ENCODE measurements at regions not wholly inside any gene's neighbourhood (a gene's known extent, or its start where the extent isn't known, plus 50 kb on each side); places are given as distances from the start of the nearest gene placed in this dataset.

GRCh38 chr2:215743066-215743465 is 270.3 kb downstream of the MREG start:
- TF ChIP-seq CTCF (IDR thresholded peaks at IDR 0.05) (no peak), RFX5 (IDR thresholded peaks at IDR 0.05; ENCODE audit: low read length) (no peak), PBX3 (IDR thresholded peaks at IDR 0.05) (no peak), FOXM1 (IDR thresholded peaks at IDR 0.05; ENCODE audit: low read depth) (no peak), EZH2phosphoT487 (IDR thresholded peaks at IDR 0.05; ENCODE audit: borderline replicate concordance, low read depth) (no peak), SIN3A (IDR thresholded peaks at IDR 0.05; ENCODE audit: borderline replicate concordance, low read depth, low read length) (no peak), TAF1 (IDR thresholded peaks at IDR 0.05; ENCODE audit: borderline replicate concordance, low read depth, low read length) (no peak), NFIC (IDR thresholded peaks at IDR 0.05; ENCODE audit: borderline replicate concordance) (no peak), POLR2AphosphoS5 (IDR thresholded peaks at IDR 0.05; ENCODE audit: low read depth, low read length) (no peak), TEAD4 (IDR thresholded peaks at IDR 0.05; ENCODE audit: borderline replicate concordance, insufficient read depth) (no peak)
- TF ChIP-seq, protein P1, sequence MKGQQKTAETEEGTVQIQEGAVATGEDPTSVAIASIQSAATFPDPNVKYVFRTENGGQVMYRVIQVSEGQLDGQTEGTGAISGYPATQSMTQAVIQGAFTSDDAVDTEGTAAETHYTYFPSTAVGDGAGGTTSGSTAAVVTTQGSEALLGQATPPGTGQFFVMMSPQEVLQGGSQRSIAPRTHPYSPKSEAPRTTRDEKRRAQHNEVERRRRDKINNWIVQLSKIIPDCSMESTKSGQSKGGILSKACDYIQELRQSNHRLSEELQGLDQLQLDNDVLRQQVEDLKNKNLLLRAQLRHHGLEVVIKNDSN (IDR thresholded peaks at IDR 0.05; ENCODE audit: borderline replicate concordance, low read depth), result no peak
- TF ChIP-seq, protein P2, sequence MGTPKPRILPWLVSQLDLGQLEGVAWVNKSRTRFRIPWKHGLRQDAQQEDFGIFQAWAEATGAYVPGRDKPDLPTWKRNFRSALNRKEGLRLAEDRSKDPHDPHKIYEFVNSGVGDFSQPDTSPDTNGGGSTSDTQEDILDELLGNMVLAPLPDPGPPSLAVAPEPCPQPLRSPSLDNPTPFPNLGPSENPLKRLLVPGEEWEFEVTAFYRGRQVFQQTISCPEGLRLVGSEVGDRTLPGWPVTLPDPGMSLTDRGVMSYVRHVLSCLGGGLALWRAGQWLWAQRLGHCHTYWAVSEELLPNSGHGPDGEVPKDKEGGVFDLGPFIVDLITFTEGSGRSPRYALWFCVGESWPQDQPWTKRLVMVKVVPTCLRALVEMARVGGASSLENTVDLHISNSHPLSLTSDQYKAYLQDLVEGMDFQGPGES (IDR thresholded peaks at IDR 0.05; ENCODE audit: low read depth, low read length), result no peak
- TF ChIP-seq, protein P3, sequence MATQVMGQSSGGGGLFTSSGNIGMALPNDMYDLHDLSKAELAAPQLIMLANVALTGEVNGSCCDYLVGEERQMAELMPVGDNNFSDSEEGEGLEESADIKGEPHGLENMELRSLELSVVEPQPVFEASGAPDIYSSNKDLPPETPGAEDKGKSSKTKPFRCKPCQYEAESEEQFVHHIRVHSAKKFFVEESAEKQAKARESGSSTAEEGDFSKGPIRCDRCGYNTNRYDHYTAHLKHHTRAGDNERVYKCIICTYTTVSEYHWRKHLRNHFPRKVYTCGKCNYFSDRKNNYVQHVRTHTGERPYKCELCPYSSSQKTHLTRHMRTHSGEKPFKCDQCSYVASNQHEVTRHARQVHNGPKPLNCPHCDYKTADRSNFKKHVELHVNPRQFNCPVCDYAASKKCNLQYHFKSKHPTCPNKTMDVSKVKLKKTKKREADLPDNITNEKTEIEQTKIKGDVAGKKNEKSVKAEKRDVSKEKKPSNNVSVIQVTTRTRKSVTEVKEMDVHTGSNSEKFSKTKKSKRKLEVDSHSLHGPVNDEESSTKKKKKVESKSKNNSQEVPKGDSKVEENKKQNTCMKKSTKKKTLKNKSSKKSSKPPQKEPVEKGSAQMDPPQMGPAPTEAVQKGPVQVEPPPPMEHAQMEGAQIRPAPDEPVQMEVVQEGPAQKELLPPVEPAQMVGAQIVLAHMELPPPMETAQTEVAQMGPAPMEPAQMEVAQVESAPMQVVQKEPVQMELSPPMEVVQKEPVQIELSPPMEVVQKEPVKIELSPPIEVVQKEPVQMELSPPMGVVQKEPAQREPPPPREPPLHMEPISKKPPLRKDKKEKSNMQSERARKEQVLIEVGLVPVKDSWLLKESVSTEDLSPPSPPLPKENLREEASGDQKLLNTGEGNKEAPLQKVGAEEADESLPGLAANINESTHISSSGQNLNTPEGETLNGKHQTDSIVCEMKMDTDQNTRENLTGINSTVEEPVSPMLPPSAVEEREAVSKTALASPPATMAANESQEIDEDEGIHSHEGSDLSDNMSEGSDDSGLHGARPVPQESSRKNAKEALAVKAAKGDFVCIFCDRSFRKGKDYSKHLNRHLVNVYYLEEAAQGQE (IDR thresholded peaks at IDR 0.05; ENCODE audit: low read depth, low read length), result no peak
- TF ChIP-seq, protein P4, sequence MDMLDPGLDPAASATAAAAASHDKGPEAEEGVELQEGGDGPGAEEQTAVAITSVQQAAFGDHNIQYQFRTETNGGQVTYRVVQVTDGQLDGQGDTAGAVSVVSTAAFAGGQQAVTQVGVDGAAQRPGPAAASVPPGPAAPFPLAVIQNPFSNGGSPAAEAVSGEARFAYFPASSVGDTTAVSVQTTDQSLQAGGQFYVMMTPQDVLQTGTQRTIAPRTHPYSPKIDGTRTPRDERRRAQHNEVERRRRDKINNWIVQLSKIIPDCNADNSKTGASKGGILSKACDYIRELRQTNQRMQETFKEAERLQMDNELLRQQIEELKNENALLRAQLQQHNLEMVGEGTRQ (IDR thresholded peaks at IDR 0.05; ENCODE audit: borderline replicate concordance, low read depth, low read length), result no peak

All from SK-N-SH (cell line).